GM21825 (cell line): ENCODE measurements at regions not wholly inside any gene's neighbourhood (a gene's known extent, or its start where the extent isn't known, plus 50 kb on each side); places are given as distances from the start of the nearest gene placed in this dataset.

Experiments
- ATAC-seq: cut with Tn5 transposase; IDR thresholded peaks from one replicate; pipeline ENCODE4 v1.9.1; 2021; ENCODE audit warnings: mild to moderate bottlenecking, moderate library complexity; ENCODE audit not compliant: unreplicated experiment

DNA sequence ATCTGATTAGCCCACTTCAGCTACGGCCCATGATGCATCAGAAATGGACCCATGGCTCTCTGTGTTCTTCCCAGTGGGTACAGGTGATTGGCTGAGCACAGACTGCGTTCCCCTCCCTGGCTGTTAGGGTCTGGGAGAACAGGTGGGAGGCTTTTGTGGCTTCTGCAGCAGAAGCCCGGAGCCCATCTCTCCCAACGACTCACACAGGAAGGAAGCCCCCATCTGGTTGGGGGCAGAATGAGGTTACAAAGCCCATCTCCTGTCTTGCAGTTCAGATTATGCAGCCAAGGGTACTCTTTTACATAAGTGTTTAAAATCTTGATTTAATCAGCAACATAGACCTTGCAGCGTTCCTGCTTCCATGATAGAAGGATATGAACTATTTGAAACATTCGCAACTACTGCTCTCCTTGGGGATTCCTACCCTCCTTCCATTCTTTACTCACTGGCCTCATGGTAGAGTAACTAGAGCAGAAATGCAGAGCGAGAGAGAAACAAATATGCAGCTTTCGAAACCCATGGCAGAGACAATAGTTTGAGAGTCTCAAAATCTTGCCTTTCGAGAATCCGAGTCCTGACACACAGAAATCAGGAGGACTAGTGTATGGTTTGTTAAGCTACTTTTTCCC lies 291.3 kb downstream of the TLE3 start:
- ATAC-seq = no peak

DNA sequence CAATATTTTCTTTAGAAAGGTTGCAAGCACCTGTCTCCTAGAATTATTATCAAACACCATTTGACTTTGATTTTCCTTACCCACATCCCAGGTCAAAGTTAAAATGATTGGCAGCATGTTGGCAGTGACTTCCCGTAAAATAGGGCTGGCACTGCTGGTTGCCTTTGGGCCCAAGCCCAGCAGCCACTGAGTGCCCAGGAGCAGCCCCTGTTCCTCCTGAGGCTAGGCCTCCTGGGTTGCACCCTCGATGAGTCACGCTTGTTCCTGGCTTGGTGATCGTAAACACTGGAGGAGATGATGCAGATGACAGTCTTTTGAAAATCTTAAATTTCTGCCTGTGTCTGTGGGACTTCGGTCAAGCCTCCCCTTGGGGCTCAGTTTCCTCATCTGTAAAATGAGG lies 290.0 kb downstream of the TLE3 start:
- ATAC-seq = no peak

DNA sequence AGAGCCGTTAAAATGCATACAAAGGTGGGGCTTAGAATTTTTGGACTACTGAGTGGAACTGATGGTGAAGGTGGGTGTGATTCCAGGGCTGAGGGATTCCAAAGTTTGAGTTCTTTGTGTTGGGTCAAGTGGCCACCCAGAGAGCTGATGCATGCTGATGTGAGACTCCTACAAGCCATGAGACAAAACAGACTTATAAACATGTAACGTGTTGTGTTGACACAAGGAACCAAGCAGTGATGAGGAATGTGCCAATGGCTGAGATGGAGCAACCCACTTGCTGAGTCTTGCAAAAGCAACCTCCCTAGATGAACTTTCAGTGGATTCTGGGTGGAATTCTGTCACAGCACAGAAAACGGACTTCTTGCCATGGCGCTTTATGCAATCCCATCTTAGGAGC lies 289.0 kb downstream of the TLE3 start:
- no peak for ATAC-seq

DNA sequence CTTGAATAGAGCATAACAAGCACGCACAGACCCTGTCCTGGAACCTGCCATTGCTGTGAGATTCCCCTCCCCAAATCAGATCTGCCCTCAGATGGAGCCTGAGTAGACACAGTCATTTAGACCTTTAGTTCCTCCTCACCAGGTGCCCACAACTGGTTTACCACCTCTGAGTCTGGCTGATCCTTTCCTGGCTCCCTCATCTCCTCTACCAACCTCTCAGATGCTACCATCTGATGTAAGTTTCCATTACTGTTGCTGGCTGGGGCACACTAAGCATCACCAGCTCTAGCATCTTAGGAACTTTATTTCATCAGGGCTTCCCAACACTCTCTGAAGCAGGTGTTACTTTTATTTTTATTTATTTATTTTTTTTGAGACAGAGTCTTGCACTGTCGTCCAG lies 288.3 kb downstream of the TLE3 start:
- no peak for ATAC-seq

DNA sequence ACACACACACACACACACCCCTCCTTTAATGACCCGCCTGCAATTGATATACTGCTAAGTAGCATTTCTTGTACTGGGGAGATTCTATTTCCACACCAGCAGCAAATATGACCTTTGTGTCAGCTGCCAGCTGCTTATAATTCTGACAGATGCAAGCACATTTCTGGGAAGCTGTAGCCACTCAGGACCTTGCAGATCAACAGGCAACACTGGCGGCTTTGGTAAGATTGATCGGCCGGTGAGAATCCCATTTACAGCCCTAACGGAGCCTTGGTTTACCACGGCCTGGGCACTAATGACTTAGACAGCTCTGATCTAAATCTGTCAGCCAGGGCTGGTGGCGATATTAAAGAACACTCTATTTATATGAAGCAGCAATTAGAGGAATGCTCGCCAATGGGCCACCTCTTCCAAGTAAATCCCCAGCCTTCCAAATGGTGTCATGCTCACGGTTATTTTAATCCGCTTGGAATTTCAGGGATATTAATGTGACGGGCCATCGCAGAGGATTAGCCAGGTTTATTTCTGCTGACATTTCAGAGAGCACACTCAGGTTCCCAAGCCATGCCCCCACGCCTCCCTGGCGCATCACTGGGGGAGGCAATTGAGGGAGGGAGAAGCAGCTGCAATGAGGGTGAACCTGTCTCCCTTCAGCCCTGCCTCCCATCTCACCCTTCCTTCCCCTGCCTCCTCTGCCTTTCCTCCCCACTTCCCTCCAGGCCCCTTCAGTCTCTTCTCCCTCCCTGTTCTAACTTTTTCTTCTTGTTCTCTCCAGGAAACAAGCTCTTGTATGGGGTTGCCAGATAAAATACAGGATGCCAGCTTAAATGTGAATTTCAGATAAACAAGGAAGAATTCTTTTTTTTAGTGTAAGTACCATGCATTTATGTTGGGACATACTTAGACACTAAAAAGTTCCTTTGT lies 287.0 kb downstream of the TLE3 start:
- no peak for ATAC-seq

DNA sequence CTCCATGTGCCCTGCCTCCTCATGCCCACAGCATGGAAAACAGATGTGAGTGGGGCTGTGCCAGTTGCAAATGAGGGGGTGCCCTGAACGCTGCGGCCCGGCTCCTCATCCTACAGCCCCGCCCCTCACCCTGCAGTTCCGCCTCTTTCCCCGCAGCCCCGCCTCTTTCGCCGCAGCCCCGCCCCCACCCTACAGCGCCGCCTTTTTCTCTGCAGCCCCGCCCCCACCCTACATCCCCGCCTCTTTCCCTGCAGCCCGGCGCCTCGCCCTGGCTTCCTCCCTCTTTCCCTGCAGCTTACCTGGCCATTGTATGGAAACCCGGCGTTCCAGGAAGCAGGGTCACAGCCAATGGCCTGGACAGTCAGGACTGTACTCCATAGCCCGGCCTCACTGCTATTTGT lies 284.9 kb downstream of the TLE3 start:
- ATAC-seq = no peak

DNA sequence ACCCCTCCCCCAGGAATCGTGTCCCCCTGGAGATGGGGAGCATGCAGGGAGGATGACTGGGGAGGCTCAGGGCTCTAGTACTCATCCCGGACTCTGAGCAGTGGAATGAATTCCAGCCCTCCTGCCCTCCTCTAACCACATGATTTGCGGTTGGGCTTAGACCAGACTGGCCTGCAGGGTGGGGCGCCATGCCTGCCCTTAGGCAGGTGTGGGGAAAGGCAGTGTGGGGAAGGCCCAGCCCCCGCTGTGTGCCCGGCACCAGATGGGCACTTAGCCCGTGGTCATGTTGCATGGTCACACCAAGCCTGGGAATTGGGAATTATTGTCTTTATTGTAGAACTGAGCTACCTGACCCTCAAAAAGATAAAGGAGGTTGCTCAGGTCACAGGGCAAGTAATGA lies 283.8 kb downstream of the TLE3 start:
- no peak for ATAC-seq

DNA sequence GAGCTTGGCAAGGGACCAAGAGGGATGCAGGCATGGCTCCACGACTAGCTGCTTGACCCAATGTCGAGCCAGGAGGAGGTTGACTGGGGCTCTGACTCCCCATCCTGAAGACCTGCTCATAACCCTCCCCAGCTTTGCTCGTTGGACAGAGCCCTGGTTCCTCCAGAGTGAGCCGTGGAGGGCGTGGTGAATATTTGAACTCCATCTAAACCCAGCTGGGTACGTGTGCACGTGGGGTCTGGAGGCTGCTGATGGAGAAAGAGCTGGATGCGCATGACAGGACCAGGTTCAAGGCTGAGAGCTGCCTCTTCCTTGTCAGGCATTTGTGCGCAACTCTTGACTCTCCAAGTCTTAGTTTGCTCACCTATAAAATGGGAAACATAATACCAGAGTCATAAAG lies 282.8 kb downstream of the TLE3 start:
- no peak for ATAC-seq

DNA sequence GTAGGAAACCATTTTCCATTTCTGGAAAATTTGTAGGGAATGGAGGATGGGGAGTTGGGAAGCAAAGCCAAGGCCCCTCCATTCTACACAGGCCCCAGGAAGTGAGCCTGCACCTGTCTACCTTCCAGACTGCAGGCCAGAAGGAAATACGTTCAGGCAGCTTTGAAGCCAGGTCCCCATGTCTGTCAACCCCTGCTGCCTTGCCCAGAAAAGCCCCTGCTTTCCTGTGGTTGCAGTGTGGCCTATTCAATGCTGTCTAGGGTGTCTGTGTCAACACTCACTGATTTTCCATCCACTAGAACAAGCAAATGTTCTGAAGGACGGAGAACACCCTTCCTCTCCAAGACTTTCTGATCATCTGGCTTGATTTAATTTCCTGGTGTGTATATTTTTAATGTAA lies 281.9 kb downstream of the TLE3 start:
- no peak for ATAC-seq

DNA sequence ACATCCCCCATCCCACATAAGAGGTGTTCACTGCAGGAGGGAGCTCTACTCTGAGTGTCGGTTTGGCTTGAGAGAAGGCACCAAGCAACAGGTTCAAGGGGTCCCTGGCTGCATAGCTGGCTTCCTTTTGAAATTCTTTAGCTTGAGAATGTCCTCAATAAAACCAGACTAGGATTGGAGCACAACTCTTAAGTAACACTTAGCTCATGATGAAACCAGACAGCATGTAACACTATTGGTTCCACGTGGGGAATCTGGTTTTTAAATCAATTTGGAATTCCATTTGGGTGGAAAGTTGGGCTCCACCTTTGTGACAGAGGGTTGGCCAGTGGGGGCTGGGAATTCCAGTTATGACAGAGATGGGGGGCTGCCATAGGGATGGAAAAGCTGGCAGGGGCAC lies 281.2 kb downstream of the TLE3 start:
- no peak for ATAC-seq

DNA sequence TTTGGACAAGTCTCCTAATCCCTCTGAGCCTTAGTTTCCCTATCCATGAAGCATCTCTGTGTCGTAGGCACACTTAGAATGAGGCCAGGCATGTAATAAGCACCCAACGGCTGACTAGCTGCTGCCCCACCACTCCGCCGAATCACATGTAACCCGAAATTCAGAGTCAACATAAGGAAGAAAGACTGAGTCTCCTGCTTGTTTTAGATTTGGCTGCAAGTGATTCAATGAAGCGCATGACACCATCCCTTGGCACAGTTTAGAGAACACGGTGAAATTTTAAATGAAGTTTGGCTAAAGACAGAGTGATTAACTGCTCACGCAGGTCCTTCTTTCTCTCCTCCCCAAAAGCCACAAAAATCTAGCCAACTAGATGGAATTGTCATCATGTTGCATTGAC lies 279.2 kb downstream of the TLE3 start:
- ATAC-seq = no peak

DNA sequence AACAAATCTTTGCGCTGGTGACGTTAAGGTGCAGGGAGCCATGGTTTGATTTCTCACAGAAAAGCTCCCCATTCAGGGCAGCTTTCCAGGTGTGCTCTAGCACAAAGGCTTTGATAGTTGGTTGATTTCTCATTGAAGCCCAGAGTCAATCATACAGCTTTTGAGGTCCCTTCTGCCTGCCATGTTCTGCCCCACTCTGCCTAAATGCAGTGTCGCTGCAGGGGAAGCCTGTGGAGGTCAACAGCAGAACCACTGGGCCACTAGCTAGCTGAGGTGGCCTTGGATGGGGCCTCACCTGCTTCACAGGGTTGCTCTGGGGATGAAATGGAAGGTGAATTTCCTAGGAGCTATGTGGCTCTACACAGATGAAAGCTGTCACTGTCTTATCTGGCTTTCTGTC lies 278.3 kb downstream of the TLE3 start:
- no peak for ATAC-seq

DNA sequence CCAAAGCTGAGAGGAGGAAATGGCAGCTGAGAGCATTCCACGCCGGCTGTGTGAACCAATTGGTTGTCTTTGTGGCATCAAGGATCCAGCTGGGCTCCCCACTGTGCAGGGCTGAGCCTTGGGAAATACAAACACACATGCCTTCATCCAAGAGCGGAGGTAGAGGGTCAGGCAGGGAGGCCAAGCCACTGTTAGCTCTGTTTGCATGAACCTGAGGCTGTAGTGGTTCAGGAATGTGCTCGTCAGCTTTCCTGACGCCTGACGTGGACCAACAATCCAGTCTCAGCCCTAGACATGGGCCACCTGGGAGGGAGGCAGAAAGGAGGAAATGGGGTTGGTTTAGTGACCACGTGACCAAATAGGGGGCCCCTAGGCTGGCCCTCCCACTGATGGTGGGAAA lies 276.9 kb downstream of the TLE3 start:
- no peak for ATAC-seq

DNA sequence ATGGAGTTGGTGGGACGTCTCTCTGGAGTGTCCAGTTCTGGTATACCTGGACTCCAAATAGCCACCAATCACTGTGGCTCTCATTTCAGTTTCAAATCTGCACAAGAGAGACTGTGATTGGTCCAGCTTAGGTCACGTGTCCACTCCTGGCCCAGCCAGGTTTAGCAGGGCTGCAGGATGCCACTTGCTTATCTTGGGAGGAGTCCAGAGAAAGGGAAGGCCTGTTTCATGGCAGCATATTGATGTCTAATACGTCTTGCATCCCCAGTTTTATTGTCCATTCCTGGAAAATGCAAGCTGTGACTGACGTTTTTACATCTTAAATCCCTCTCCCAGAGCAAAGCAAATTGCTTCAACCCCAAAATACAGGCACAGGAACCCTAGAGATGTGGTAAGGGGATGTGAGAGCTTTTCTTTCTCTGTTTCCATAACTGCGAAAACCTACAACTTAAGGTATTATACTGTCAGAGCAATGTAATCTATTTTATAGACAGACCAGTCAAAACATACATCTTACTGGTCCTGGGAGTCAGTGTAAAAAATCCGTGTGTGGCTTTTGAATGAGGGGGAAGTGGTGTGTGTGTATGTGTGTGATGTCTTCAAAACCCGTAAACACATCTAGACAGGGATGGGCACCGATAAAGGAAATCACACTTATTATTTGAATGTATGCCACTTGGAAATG lies 274.4 kb downstream of the TLE3 start:
- ATAC-seq = no peak

DNA sequence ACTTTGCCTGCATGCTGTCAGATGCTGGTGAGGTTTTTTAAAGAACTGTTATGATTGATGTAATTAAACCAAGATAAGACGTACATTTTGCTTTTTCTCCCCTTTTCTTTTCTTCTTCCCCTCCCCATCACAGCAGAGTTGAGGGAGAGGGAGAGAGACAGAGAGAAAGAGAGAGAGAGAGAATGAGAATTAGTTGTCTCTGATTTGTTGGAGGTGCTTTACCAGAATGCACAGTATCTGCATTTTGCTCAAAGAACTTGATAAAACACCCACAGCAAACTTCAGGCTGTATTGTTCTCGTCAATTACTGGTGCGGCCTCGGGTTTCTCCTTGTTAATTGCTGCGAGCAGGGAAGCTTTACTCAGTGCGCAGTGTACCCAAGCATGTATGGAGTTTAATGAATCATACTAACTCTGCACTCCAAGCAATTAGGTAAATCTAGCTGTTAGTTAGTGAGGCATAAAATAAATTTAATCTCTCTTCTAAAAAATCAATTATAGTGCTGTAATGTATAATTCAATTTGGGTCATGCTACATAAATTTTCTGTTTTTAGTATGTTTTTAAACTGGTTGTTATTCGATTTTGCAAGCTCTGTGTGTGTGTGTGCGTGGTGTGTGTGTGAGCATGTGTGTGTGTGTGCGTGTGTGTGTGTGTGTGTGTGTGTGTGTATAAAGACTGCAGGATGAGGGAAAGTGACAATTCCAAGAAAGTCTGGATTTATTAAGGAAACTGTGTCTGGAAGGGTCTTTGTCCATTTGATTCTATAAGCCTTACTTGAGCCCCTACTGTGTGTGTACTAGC lies 273.4 kb downstream of the TLE3 start:
- ATAC-seq = no peak

DNA sequence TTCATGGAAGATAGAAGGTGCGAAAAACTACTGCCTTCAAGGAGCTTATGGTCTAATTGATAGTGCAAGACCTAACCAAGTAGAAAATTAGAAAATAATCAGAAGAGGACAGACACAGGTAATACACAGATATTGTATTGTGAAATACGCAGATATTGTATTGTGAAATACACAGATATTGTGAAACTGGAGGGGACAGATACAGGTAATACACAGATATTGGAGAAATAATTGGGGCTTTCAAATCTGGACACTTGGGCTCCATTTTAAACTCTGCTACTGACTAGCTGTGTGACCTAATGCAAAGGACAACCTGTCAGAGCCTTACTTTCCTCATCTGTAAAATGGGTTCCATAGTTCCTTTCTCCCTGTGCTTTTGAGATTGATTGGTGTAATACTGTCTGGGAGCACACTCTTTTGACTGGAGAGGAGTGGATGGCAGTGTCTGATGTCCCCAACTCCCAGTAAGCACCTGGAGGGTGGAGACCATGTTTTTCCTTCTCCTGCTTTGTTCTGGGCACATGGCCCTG lies 272.8 kb downstream of the TLE3 start:
- no peak for ATAC-seq

DNA sequence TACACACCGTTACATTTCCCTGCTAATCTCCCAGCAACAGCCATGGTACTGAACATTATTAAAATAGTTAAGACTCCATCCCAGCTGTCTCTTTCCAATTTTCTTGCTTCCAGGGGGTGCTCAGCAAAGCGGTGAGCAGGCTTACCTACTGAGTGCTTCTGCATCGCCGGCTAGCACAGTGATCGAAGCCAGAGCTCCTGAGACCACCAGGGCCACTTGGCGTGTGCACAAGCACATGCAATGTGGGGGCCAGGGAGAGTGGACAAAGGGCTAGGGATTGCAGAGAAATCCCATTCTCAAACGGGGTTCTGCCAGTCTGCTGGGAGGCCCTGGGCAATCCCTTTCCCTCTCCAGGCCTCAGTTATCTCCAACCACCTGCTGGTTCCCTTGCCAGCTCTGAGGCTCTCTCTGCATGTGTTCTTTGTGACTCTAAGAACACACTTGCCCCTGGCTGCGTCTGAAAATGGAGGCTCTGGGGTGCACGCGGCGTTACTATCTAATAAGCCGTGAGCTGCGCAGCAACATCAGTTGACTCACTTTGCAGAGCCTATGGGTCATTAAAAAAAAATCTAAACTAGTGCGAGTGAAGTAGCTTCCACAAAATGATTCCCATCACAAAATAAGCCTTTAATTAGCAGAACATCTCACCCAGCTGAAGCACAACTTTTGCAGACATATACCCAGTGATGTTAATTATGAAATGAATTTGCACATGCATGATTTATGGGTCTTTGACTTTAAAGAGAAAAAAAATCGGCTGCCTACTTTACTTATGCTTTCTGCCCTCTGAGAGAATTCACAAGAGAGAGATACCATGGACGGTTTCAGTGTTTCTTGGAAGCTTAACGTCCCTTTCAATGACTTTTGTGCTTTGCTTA lies 271.5 kb downstream of the TLE3 start:
- ATAC-seq = no peak

DNA sequence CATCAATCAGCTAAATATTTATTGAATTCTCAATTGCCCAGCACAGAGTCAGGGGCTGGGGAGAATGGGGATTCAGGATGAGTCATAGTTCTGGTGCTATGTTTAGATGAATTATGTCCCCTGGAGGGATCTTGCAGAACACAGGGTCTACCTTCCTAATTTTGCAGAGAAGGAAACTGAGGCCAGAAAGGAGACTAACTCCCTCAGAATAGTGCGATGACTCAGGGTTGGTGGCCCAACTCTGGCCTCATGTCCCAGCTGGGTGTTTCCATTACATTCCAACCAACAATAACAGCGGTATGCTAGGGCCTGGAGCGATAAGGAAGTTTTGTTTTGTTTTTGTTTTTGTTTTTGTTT lies 270.9 kb downstream of the TLE3 start:
- ATAC-seq = no peak

DNA sequence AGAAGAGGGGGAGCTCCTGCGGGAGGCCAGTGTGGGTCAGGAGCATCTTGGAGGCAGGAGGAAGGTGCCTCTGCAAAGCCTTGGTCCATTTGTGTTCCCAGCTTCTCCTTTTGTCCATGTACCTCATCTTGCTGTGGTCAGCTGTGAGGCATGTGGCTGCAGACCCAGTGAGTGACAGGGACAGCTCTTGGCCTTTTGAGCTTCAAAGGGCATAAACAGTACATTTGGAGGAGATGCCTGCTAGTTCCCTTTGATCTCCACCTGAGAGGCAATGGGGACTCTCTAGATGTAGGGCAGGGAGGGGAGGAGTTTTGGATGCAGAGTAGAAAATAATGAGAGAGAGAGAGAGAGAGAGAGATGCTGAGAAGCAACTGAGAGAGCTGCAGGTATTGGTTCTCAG lies 270.0 kb downstream of the TLE3 start:
- ATAC-seq = no peak

DNA sequence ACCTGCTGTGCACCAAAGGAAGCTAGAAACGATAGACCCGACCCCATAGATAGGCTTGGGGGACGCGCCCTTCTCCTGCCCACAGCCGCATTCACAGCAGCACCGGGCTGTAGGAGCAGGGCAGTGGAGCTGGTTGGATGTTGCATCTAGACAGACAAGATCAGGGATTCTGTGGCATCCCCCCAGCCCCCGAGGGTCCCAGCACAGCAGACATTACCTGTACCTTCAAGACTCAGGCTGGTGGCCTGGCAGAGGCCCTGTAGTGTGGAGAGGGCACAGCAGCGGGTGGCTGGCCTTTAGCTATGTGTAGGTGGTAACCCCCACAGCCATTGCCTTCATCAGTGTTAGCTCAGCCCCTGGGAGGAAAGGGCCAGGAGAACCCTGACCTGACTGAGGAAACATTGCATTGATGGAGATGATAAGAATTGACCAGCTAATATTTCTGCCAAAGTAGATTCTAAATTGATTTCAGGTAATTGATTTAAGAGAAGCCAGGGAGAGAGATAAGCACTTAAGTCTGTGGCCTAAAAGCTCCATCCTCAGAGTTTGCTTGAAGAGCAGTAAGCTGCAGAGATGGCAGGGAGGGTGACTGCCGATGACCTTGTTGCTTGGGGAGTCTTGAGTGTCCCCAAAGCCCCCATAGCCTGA lies 269.4 kb downstream of the TLE3 start:
- no peak for ATAC-seq
